GM12892 (cell line): ENCODE measurements at regions not wholly inside any gene's neighbourhood (a gene's known extent, or its start where the extent isn't known, plus 50 kb on each side); places are given as distances from the start of the nearest gene placed in this dataset.

ENCODE experiments used
- DNase-seq: peaks from one replicate; pipeline ENCODE4 v3.0.0; 2011; ENCODE audit not compliant: insufficient read length
- FAIRE-seq: peaks from 2 replicates; lab custom pipeline; 2011; peaks lifted over from hg19 to GRCh38; lab: Jason Lieb, UNC
- POLR2A ChIP-seq: IDR thresholded peaks from 2 replicates; pipeline ENCODE4 v1.6.1; 2011; ENCODE audit warnings: low read depth, low read length, control low read depth
- POLR2AphosphoS5 ChIP-seq: IDR thresholded peaks from 2 replicates; pipeline ENCODE4 v1.6.1; 2011; ENCODE audit warnings: low read depth, low read length, control low read depth
- TAF1 ChIP-seq: IDR thresholded peaks from 2 replicates; pipeline ENCODE4 v1.6.1; 2011; ENCODE audit warnings: low read depth, mild to moderate bottlenecking, control low read depth, low read length, borderline replicate concordance

DNA sequence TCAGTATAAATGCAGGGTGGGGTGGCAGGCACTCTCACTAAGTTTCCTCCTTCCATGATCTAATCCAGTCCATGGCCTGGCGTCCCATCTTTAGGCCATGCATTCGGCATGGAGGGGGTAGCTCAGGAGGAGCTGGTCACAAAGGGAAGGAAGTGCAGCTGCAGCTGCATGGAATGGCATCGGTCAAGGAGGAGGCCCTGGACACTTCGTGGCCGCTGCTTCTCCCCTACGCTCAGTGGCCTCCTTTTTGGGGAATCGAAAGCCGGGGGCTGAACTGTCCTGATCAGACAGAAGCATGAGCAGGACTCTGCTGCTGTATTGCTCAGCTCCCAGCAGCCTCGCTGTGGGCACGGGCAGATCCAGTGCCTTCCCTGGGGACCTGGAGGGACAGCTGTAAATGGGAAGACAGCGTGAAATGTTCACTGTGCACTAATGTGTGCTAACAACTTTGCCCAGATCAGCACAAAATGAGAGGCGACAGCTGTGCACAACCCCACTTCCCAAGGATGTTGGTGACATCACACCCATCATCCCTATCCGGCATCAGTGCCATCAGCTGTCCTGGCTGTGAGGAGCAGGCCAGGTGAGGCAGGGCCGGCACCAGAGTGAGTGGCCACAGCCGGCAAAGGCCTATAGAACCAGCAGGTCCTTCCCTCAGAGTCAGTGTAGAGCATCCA, 520.1 kb upstream of the RAB6C start:
- TF ChIP-seq POLR2A: no peak
- TF ChIP-seq POLR2AphosphoS5: no peak
- TF ChIP-seq TAF1: no peak
- DNase-seq: no peak
- FAIRE-seq: no peak

DNA sequence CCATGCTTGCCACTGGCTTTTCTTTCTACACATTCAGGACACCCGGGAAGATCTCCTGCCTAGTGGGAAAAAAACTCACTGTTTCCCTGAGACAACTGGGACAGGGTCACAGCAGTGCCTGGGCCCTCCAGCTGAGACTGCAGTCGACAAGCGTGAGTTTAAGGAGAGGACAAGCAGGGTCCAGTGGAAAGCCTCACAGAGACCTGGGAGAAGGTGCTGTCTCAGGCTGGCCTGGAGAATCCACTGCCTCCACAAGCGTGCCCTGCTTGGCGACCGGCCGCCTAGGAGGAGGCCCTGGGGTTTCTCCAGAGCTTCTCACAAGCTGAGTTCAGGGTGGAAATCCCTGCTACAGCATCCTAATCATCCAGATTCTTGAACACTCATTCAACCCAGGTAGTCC, 519.6 kb upstream of the RAB6C start:
- TF ChIP-seq POLR2A (no peak), POLR2AphosphoS5 (no peak), TAF1 (no peak)
- no peak for FAIRE-seq
- no peak for DNase-seq

DNA sequence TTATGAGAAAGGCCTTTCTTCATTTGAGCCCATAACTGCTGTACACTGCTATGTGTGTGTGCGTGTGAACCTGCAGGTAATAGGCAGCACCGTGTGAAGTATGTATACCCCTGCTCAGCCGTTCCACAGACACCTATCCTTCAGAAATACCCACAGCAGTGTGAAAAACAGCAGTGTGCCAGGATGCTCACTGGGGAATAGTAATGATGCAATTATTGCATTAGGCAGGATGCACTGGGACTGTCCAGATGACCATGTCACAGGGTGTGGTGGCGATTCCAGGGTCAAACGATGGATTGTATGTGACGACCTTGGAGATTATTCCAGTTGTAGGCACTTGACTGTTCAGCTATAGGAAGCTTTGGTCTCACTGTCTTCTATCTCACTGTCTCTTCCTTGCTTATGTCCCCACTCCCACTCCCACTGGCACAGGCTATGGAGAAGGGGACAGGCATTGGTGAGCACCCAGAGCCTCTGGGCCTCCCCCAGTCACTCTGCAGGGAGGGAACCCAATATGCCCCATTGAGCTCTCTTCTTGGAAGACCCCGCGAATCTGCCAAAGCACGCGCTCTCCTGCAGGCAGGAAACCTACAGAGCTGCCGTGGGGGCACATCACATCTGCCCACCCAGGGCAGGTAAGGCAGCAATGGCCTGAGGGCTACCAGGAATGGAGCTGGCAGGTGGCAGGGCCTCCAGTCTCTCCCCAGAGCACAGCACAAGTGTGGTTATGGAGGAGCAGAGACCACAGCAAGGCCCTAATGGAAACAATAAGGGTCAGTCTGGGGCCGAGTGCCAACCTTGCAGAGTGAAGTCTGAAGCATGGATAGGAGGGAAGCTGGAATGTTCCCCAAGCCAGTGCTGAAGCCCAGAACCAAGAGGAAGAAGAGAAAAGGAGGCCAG, 518.9 kb upstream of the RAB6C start:
- DNase-seq (no peak), FAIRE-seq (no peak)
- no peak for TF ChIP-seq POLR2A
- TF ChIP-seq POLR2AphosphoS5: no peak
- no peak for TF ChIP-seq TAF1

DNA sequence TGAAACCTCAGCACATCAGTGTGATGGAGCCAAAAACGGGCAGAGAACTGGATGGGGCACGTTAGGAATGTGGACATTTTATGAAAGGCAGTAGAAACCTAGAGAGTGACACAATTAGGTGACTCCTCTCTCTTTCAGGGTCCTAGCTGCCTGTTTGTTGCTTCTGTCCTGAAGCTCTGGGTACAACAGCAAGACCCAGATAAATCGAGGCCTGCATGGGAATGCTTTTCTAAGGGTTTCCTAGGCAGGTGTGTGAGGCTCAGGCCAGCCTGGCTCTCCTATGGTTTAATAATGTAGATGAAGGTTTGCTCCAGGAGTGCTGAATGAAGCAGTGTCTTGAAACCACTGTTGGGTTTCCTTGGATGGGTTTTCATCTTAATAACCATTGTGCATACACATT, 517.1 kb upstream of the RAB6C start:
- DNase-seq: no peak
- TF ChIP-seq POLR2A (no peak), POLR2AphosphoS5 (no peak), TAF1 (no peak)
- no peak for FAIRE-seq

DNA sequence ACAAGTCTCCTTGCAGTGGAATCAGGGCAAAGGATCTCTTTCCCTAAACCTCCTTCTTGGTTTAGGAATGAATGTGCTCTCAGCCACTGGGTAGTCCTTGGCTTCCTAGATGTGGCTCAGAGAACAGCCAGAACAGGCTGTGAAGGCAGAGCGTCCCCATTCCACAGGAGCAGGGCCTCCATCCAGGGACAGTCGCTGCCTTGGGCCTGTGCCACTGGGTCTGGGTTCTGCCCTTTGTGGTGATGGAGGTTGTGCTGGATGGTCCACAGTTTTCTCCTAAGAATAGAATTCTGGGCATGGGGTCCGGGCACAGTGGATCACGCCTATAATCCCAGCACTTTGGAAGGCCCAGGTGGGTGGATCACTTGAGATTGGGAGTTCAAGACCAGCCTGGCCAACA, 516.5 kb upstream of the RAB6C start:
- TF ChIP-seq POLR2AphosphoS5: no peak
- TF ChIP-seq POLR2A: no peak
- TF ChIP-seq TAF1: no peak
- no peak for DNase-seq
- no peak for FAIRE-seq

DNA sequence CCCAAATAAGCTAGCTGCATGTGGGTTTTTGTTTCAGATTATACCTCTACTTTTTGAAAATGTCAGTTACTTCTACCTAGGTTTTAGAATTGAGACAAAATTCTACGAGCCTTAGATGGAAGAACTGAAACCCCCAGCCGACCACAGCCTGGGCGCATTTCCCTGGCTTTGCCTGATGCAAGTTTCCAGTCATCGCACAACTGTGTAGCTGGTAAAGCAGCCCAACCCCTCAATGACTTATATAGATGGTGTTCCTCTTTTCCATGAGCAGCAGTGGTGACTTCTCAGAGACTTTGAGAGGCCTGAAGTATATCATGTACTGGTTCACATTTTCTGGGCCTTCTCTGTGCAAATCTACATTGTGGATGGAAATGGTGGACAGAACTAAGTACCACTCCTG, 515.4 kb upstream of the RAB6C start:
- TF ChIP-seq POLR2AphosphoS5 (no peak), POLR2A (no peak), TAF1 (no peak)
- DNase-seq: no peak
- no peak for FAIRE-seq

DNA sequence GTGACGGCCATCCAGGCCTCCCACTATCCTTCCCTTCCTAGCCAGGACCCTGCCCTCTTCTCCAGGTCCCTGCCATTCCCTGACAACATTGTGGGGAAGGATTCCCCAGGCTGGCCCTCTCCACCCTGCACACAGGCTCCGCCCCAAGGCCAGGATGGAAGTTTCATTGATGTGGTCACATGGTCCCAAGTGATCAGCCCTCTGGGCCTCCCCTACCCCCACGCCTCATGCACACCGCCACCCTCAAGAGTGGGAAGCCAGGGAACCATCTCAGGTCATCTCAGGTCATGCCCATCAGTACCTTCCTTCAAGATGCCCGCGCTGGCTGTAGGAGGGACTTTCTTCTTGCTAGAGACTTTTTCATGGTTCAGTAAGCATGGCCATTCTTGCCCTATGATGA, 514.8 kb upstream of the RAB6C start:
- FAIRE-seq (no peak), DNase-seq (no peak)
- no peak for TF ChIP-seq POLR2A
- TF ChIP-seq TAF1: no peak
- no peak for TF ChIP-seq POLR2AphosphoS5

DNA sequence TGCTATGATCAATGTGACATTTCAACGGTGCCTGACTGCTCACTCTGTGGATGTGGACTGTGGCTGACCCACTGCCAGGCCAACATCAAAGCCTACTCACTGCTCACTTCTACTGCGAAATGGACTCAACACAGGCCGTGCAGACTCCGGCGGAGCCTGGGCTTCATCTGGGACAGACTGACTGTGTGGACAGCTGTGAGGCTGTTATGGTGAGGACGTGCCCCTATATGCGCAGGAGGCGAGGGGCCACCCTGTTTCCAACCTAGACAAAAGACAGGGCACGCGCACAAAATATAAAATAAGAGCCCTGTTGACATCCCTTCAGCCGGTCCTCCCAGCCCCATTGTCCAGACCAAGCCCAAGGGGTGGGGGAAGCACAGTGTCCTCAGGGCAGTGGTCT, 514.4 kb upstream of the RAB6C start:
- TF ChIP-seq TAF1 (no peak), POLR2A (no peak), POLR2AphosphoS5 (no peak)
- no peak for FAIRE-seq
- no peak for DNase-seq

DNA sequence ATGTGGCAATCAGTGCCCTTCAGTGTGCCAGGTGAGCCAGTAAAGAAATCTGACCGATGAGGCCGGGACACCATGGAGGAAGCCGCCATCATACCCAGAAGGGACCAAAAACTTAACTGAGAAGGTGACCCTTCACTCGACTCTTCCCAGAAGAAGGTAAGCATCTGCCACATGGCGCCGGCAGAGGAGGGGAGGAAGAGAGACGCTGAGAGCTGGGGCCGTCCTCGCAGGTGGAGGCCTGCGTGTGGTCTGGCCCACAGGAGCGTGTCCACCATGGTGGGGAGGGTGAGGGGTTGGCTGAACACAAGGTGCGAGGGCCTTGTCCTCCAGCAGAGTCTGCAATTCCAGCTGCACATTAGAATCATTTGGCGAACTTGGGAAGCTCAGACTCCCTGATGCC, 513.1 kb upstream of the RAB6C start:
- DNase-seq (no peak), FAIRE-seq (no peak)
- TF ChIP-seq TAF1 (no peak), POLR2AphosphoS5 (no peak), POLR2A (no peak)

DNA sequence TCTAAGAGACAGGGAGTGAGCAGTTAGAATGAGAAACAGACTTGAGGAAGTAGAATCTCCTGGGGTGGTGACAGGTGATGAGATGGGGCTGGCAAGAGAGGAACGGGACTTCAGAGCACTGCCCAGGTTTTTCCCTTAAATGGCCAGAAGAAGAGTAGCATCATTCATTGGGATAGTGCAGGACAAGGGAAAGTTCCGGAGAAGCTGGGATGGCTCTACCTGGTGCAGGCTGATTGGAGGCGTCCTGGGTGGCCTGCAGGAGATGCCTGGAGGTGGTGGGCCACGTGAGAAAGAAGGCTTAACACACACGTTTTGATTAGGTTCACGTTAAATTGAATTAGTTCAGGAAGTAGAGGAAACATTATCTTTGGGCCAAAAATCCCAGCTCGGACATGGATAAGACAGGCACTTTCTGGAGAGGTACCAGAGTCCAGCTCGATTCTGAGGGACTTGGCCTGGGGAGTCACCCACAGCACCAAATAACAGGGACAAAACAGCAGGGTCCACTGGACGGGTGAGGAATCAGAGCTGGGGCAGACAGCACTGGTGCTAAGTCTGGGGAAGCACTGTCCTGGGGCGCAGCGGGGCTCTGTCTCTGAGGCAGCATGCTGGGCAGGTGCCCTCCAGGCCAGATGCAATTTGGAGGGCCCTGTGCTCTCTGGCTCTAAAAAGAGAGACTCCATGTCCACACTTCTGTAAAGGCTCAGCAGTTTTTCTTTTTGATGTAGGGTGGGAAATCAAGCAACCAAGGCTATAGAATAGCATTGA, 512.3 kb upstream of the RAB6C start:
- DNase-seq: no peak
- FAIRE-seq: no peak
- TF ChIP-seq POLR2AphosphoS5 (no peak), TAF1 (no peak), POLR2A (no peak)

DNA sequence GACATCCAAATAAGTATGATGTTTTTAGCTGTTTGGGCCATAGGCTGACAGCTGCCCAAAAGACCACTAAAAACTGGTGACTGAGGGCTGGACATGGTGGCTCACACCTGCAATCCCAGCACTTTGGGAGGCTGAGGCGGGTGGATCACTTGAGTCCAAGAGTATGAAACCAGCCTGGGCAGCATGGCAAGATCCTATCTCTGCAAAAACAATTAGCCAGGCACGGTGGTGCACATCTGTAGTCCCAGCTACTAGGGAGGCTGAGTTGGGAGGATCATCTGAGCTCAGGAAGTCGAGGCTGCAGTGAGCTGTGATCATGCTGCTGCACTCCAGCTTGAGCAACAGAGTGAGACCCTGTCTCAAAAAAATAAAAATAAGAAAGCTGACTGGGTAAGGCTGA, 511.5 kb upstream of the RAB6C start:
- FAIRE-seq: no peak
- no peak for TF ChIP-seq POLR2AphosphoS5
- TF ChIP-seq POLR2A: no peak
- TF ChIP-seq TAF1: no peak

DNA sequence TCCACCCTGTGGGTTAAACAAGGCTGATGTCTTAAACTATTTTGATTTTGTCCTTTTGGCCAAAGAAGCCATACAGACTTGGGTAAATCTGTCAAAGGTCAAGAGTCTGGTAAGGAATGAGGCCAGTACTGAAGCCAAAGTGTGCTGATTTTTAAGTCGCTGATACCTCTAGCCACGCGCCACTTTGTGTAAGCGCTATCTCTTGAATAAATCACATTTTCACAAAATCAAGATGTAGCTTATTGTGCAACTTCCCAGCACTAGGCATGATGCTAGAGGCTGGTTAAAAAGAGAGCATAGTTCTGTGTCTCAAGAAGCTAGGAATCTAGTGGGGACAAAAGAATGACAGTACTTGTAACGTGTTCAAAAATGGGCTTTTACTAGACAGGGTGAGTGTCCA, 510.6 kb upstream of the RAB6C start:
- FAIRE-seq (no peak), DNase-seq (no peak)
- TF ChIP-seq TAF1: no peak
- TF ChIP-seq POLR2AphosphoS5: no peak
- no peak for TF ChIP-seq POLR2A

More for the DNA sequence above, 511.5 kb upstream of the RAB6C start:
- DNase-seq: no peak
